Stomach (tissue), 8 donors: ENCODE measurements at regions not wholly inside any gene's neighbourhood (a gene's known extent, or its start where the extent isn't known, plus 50 kb on each side); places are given as distances from the start of the nearest gene placed in this dataset.
"Not testable (repeated sequence)": the region's sequence is repeated elsewhere in the genome, so short reads cannot be mapped to it uniquely, and the experiment has no call there.

ENCODE experiments used
- DNase-seq, 2 donors: peaks; one replicate each; pipeline versions ENCODE4 v3.0.0 to v3.0.0-alpha.2; 2013 to 2019
- H3K27ac ChIP-seq, 5 donors: fragments of 200-600 bp in 4 of 5; sonication (generic) in 4 of 5; one replicate each; pipeline ENCODE4 v1.5.1; 2013 to 2019; ENCODE audit warnings: mild to moderate bottlenecking in 1 of 5, moderate library complexity in 1 of 5
- H3K27me3 ChIP-seq, 3 donors: fragments of 200-600 bp; sonication (generic); one replicate each; pipeline ENCODE4 v1.5.1; 2017 to 2019; ENCODE audit warnings: mixed run types in 1 of 3
- H3K36me3 ChIP-seq, 4 donors: fragments of 200-600 bp; sonication (generic); 1 replicate in 3 of 4; 2 replicates in 1 of 4; pipeline ENCODE4 v1.5.1; 2016 to 2019
- H3K4me1 ChIP-seq, 4 donors: fragments of 200-600 bp; sonication (generic); one replicate each; pipeline ENCODE4 v1.5.1; 2016 to 2019
- H3K4me3 ChIP-seq, 4 donors: fragments of 200-600 bp; sonication (generic) in 3 of 4; one replicate each; pipeline ENCODE4 v1.5.1; 2016 to 2019; ENCODE audit warnings: mild to moderate bottlenecking in 1 of 4
- H3K9me3 ChIP-seq, 4 donors: fragments of 200-600 bp; sonication (generic); one replicate each; pipeline ENCODE4 v1.5.1; 2016 to 2019
- EP300 ChIP-seq: sonication (generic); formaldehyde crosslinking; IDR thresholded peaks from one replicate; pipeline ENCODE4 v1.6.1; 2017; ENCODE audit warnings: antibody characterized with exemption
- POLR2A ChIP-seq, 4 donors: fragments of 450-650 bp; IDR thresholded peaks; one replicate each; pipeline ENCODE4 v1.6.1; 2016; ENCODE audit warnings: antibody characterized with exemption in 4 of 4, control low read depth in 2 of 4, mild to moderate bottlenecking in 1 of 4, moderate library complexity in 1 of 4
- POLR2AphosphoS5 ChIP-seq, 3 donors: sonication (generic); formaldehyde crosslinking; IDR thresholded peaks; one replicate each; pipeline ENCODE4 v1.6.1; 2016; ENCODE audit warnings: antibody characterized with exemption in 3 of 3
- WGBS, 5 donors: extraction: QIAGEN DNeasy Blood & Tissue Kit in 3 of 5; methylation state at CpG; one replicate each; pipeline versions ENCODE4 v1.1.5 to v1.1.7; 2013 to 2018; 5-methylcytosine and 5-hydroxymethylcytosine counted together
- intact Hi-C: fragments of 100-400 bp; cut with DNase I; formaldehyde crosslinking; loops from one replicate; pipeline ENCODE4 v1.15.1; 2023; ENCODE audit warnings: low total_unique reads
- TF ChIP-seq, protein P1 (sequence below), 7 experiments: fragments of 450-650 bp in 4 of 7; fragments of 200-600 bp in 3 of 7; sonication (generic) in 3 of 7; IDR thresholded peaks; one replicate each; pipeline ENCODE4 v1.5.1; 2016 to 2019; ENCODE audit warnings: antibody characterized with exemption in 7 of 7, control low read depth in 2 of 7, mild to moderate bottlenecking in 1 of 7
- donor health status: healthy with polysubstance abuse.
- donor health status: Bipolar disorder and iron deficiency.
- donor health status: healthy.

DNA sequence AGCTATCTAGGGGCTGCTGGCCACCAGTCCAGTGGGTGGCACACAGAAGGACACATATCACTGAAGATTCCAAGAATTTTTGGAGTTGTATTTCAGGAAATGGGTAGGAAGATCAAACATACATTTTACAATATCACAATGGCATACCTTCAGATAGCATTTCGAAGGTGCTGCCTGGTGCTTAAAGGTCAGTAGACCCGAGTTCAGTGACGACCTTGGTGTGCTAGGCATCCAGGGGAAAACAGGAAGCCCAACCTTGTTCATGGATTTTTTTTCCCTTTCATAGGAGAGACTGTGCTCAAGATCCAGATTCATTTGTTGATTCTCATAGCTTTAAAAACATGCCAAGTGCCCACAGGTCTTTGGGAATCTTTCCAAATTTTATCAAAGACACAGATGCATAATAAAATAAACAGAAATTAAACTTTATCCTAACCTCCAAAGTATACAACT lies 51.0 kb upstream of the RCBTB2 start:
- no peak overlapping the region for H3K4me3 ChIP-seq
- 24 to 47% (median 38%) methylated on average over 3 of the region's 3 CpGs for WGBS, 5 donors
- H3K27me3 ChIP-seq = no peaks in the 10 kb centered on the region
- DNase-seq = no peak
- H3K4me1 ChIP-seq = peaks cover 24 to 57% (median 43%) of the 10 kb centered on the region in 4 donors
- intact Hi-C loops = no loop called here
- peak overlapping the region in 2 of 5 donors; percentile 10 to 66 for H3K27ac ChIP-seq
- H3K36me3 ChIP-seq = no peaks in the 10 kb centered on the region
- no peaks in the 10 kb centered on the region for H3K9me3 ChIP-seq
- TF ChIP-seq POLR2AphosphoS5 (IDR thresholded peaks at IDR 0.05) (no peak), POLR2A (IDR thresholded peaks at IDR 0.05) (no peak), EP300 (no peak)
- TF ChIP-seq, protein P1, sequence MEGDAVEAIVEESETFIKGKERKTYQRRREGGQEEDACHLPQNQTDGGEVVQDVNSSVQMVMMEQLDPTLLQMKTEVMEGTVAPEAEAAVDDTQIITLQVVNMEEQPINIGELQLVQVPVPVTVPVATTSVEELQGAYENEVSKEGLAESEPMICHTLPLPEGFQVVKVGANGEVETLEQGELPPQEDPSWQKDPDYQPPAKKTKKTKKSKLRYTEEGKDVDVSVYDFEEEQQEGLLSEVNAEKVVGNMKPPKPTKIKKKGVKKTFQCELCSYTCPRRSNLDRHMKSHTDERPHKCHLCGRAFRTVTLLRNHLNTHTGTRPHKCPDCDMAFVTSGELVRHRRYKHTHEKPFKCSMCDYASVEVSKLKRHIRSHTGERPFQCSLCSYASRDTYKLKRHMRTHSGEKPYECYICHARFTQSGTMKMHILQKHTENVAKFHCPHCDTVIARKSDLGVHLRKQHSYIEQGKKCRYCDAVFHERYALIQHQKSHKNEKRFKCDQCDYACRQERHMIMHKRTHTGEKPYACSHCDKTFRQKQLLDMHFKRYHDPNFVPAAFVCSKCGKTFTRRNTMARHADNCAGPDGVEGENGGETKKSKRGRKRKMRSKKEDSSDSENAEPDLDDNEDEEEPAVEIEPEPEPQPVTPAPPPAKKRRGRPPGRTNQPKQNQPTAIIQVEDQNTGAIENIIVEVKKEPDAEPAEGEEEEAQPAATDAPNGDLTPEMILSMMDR (IDR thresholded peaks at IDR 0.05) = no peak

DNA sequence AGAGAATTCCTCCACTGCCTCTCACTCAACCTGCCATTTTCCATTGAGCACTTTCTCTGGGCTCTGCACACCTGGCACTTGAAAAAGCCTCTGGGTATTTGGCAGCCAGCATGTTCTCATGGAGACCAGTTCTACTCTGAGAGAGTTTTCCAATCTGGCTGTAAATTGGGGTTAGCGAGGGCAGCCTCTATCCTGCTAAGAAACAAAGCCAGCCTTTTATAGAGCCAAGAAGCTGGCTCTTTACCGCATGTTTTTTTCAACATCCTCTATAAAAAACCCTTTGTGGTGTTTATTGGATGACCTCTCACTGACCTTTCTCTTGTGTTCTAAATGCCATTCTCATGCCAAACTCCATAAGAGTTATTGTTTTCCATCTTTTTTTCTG lies 52.6 kb upstream of the RCBTB2 start:
- DNase-seq = peak; percentile 58 to 69
- Histone ChIP-seq H3K4me3 (no peak overlapping the region), H3K36me3 (no peaks in the 10 kb centered on the region), H3K27me3 (no peaks in the 10 kb centered on the region), H3K9me3 (no peaks in the 10 kb centered on the region), H3K27ac (peak overlapping the region in 3 of 5 donors; percentile 25 to 66 (median 33)), H3K4me1 (peaks cover 13 to 52% (median 44%) of the 10 kb centered on the region in 4 donors)
- intact Hi-C loops = no loop called here
- whole genome bisulfite sequencing, 5 donors = 11 to 29% (median 20%) methylated on average over 2 of the region's 2 CpGs
- TF ChIP-seq POLR2AphosphoS5 (IDR thresholded peaks at IDR 0.05) (peak in 1 of 3 donors; percentile 14), EP300 (no peak)

DNA sequence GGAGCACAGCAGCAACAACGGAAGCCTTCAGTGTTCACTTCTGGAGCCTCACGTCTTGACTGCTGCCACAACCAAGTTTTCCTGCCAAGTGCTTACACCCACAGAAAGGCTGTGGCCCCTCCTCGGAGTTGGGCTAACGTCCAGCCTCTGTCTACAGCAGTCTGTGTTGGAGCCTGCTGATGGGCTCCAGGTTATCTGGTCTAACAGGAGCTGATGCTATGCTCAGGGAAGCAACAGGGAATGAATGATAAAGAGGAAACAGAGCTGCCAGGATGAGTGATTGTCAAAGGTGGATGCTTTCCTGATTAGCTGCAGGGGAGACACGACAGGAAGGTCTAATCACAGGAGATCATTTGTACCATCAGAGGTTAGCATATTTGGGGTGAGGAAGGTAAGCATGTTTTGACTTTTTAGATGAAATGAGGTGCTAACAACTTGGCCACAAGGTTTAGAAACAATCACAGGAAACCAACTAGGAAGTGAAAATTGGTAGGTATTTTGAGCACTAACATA lies 53.8 kb upstream of the RCBTB2 start:
- Histone ChIP-seq H3K4me3 (no peak overlapping the region), H3K4me1 (peaks cover 13 to 56% (median 49%) of the 10 kb centered on the region in 4 donors), H3K36me3 (no peaks in the 10 kb centered on the region), H3K27ac (peak overlapping the region in 3 of 5 donors; percentile 18 to 66 (median 25)), H3K27me3 (no peaks in the 10 kb centered on the region), H3K9me3 (no peaks in the 10 kb centered on the region)
- TF ChIP-seq, protein P1 (IDR thresholded peaks at IDR 0.05) = no peak
- TF ChIP-seq POLR2AphosphoS5 (IDR thresholded peaks at IDR 0.05) (no peak), EP300 (no peak), POLR2A (IDR thresholded peaks at IDR 0.05) (no peak)
- WGBS, 5 donors = 5 to 17% (median 8%) methylated on average over 5 of the region's 5 CpGs
- intact Hi-C loops = no loop called here
- DNase-seq = peak; percentile 54 to 63

DNA sequence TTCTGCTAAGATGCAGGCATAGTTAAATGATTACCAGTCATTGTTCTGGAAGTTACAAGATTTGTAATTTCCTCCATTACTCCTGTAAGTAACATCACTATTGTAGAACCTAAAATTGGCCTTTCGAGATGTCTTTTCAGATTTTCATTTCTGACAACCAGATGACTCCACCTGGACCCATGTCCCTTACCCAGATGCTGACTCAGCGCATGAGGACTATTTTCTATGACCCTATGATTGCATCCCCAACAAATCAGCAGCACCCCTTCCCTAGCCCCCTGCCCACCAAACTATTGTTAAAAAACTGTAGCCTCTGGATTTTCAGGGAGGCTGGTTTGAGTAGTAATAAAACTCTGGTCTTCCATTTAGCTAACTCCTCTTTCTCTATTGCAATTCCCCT lies 55.2 kb upstream of the RCBTB2 start:
- H3K4me3 ChIP-seq = no peak overlapping the region
- TF ChIP-seq POLR2A (IDR thresholded peaks at IDR 0.05) (no peak), POLR2AphosphoS5 (IDR thresholded peaks at IDR 0.05) (no peak), EP300 (no peak)
- TF ChIP-seq, protein P1 (IDR thresholded peaks at IDR 0.05) = no peak
- no peak overlapping the region for H3K27ac ChIP-seq
- H3K9me3 ChIP-seq = no peaks in the 10 kb centered on the region
- H3K36me3 ChIP-seq = no peaks in the 10 kb centered on the region
- 94 to 99% (median 98%) methylated on average over 2 of the region's 2 CpGs for WGBS, 5 donors
- H3K27me3 ChIP-seq = no peaks in the 10 kb centered on the region
- H3K4me1 ChIP-seq = peaks cover 13 to 65% (median 54%) of the 10 kb centered on the region in 4 donors
- intact Hi-C loops = no loop called here
- DNase-seq = no peak

DNA sequence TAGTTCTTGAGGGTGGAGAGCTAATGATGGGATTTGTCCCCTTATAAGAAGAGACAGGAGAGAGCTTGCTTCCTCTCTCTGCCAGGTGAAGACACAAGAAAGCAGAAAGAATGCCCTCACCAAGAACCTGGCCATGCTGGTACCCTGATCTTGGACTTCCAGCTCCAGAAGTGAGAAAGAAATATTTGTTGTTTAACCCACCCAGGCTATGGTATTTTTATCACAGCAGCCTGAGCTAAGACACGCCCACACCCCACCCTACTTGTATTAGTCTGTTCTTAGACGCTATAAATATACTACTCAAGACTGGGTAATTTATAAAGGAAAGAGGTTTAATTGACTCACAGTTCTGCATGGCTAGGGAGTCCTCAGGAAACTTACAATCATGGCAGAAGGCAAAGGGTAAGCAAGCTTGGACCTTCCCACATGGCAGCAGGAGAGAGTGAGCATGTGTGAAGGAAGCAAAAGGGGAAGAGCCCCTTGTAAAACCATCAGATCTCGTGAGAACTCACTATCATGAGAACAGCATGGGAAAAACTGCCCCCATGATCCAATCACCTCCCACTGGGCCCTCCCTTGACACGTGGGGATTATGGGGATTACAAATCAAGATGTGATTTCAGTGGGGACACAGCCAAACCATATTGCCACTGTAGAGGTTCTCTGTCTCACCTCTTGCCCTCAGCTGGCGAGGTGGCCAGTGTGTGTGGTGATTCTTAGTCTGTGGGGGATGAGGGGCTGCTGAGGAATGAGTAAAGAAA lies 57.4 kb upstream of the RCBTB2 start:
- Histone ChIP-seq H3K27ac (peak overlapping the region in 3 of 5 donors; percentile 15 to 61 (median 42)), H3K36me3 (no peaks in the 10 kb centered on the region), H3K4me3 (no peak overlapping the region), H3K4me1 (peaks cover 5 to 50% (median 37%) of the 10 kb centered on the region in 4 donors), H3K9me3 (no peaks in the 10 kb centered on the region), H3K27me3 (no peaks in the 10 kb centered on the region)
- WGBS, 5 donors = 51 to 73% (median 58%) methylated on average over 5 of the region's 5 CpGs
- intact Hi-C loops = no loop called here
- no peak for TF ChIP-seq POLR2A (IDR thresholded peaks at IDR 0.05)
- TF ChIP-seq EP300 = no peak
- TF ChIP-seq, protein P1 (IDR thresholded peaks at IDR 0.05) = no peak
- TF ChIP-seq POLR2AphosphoS5 (IDR thresholded peaks at IDR 0.05) = no peak
- DNase-seq = no peak

DNA sequence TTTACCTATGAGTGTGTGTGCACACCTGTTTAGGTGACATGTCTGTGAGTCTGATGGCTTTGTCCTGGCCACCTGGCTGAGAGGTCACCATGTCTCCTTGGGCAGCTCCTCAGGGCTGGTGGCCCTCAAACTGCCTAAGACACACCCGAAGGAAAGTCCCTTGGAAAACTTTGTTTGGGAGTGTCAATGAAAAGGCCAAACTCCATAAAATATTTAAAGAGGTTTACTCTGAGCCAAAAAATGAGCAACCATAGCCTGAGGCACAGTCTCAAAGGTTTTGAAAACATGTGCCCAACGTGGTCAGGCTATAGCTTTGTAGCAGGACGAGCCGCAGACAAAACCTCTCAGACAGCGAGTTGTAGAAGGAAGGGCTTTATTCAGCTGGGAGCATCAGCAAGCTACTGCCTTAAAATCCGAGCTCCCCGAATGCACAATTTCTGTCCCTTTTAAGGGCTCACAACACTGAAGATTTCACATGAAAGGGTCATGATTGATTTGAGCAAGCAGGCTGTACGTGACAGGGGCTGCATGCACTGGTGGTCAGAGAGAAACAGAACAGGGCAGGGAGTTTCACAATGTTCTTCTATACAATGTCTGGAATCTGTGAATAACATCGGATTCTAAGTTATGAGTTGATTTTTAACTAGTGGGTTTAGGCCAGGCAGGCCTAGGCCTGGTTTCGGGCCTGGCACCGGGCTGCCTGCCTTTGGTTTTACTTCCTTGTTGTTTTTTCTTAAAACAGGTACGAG lies 58.4 kb upstream of the RCBTB2 start:
- H3K9me3 ChIP-seq, H3K36me3 ChIP-seq, H3K4me3 ChIP-seq, H3K27me3 ChIP-seq, DNase-seq, intact Hi-C loops: not testable (repeated sequence)
- WGBS, 5 donors = 58 to 72% (median 68%) methylated on average over 12 of the region's 12 CpGs
- Histone ChIP-seq H3K27ac (peak overlapping the region in 3 of 5 donors; percentile 19 to 61 (median 38)), H3K4me1 (peaks cover under 1 to 47% (median 32%) of the 10 kb centered on the region in 4 donors)
